ENCODE measurements at regions not wholly inside any gene's neighbourhood (a gene's known extent, or its start where the extent isn't known, plus 50 kb on each side); places are given as distances from the start of the nearest gene placed in this dataset.

DNA sequence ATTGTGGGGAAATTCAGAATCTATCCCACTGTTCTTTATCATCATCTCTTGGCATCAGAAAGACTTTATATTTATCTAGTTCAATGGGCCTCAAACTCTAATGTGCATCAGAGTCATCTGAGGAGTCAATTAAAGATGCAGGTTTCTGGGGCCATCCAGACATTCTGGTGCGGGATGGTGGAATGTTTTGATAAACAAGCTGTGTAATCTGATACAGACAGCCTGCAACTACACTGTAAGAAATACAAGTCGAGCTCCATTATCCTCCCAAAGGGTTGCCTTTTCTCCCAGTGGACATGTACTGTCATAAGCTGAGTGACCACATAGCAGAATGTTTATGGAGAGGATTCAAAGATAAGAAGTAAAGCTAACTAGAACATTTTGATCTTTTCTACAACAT is 515.3 kb upstream of the DCC start:
- TF ChIP-seq SIN3A (IDR thresholded peaks at IDR 0.05; ENCODE audit: borderline replicate concordance, insufficient read depth, low read length) (no peak), POLR2AphosphoS5 (IDR thresholded peaks at IDR 0.05; ENCODE audit: low read depth, low read length) (no peak), TAF1 (IDR thresholded peaks at IDR 0.05; ENCODE audit: borderline replicate concordance, insufficient read depth, low read length) (no peak)
- TF ChIP-seq, protein P1, sequence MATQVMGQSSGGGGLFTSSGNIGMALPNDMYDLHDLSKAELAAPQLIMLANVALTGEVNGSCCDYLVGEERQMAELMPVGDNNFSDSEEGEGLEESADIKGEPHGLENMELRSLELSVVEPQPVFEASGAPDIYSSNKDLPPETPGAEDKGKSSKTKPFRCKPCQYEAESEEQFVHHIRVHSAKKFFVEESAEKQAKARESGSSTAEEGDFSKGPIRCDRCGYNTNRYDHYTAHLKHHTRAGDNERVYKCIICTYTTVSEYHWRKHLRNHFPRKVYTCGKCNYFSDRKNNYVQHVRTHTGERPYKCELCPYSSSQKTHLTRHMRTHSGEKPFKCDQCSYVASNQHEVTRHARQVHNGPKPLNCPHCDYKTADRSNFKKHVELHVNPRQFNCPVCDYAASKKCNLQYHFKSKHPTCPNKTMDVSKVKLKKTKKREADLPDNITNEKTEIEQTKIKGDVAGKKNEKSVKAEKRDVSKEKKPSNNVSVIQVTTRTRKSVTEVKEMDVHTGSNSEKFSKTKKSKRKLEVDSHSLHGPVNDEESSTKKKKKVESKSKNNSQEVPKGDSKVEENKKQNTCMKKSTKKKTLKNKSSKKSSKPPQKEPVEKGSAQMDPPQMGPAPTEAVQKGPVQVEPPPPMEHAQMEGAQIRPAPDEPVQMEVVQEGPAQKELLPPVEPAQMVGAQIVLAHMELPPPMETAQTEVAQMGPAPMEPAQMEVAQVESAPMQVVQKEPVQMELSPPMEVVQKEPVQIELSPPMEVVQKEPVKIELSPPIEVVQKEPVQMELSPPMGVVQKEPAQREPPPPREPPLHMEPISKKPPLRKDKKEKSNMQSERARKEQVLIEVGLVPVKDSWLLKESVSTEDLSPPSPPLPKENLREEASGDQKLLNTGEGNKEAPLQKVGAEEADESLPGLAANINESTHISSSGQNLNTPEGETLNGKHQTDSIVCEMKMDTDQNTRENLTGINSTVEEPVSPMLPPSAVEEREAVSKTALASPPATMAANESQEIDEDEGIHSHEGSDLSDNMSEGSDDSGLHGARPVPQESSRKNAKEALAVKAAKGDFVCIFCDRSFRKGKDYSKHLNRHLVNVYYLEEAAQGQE (IDR thresholded peaks at IDR 0.05; ENCODE audit: insufficient read depth in 1 of 2, low read depth in 2 of 2, low read length in 2 of 2), result no peak

All from PFSK-1 (cell line).